Fibroblast of skin of abdomen (primary cell): ENCODE measurements at regions not wholly inside any gene's neighbourhood (a gene's known extent, or its start where the extent isn't known, plus 50 kb on each side); places are given as distances from the start of the nearest gene placed in this dataset.
A peak's percentile ranks its signal among the peaks of the same experiment; 100 is the strongest.

ENCODE experiments used
- DNase-seq: peaks from one replicate; pipeline ENCODE4 v3.0.0-alpha.2; 2013

GRCh38 chr7:12133865-12134264 is 77.2 kb upstream of the TMEM106B start:
- no peak for DNase-seq

- no peak for DNase-seq
These were observed 74.6 kb upstream of the TMEM106B start for GRCh38 chr7:12136523-12136922.

GRCh38 chr7:12137283-12137682 is 73.8 kb upstream of the TMEM106B start:
- DNase-seq, result no peak

- DNase-seq, result no peak
These were observed 72.7 kb upstream of the TMEM106B start for GRCh38 chr7:12138421-12138820.

- DNase-seq, result no peak
These were observed 71.7 kb upstream of the TMEM106B start for GRCh38 chr7:12139416-12139815.

- no peak for DNase-seq
These were observed 64.3 kb upstream of the TMEM106B start for GRCh38 chr7:12146813-12147212.

GRCh38 chr7:12152196-12152918 is 58.7 kb upstream of the TMEM106B start:
- no peak for DNase-seq

- no peak for DNase-seq
These were observed 57.0 kb upstream of the TMEM106B start for GRCh38 chr7:12154119-12154518.

GRCh38 chr7:12157517-12157916 is 53.6 kb upstream of the TMEM106B start:
- no peak for DNase-seq

GRCh38 chr7:12158334-12159060 is 52.6 kb upstream of the TMEM106B start:
- peak; percentile 4 for DNase-seq

GRCh38 chr7:12161146-12161545 is 49.9 kb upstream of the TMEM106B start:
- no peak for DNase-seq
